ENCODE measurements at regions not wholly inside any gene's neighbourhood (a gene's known extent, or its start where the extent isn't known, plus 50 kb on each side); places are given as distances from the start of the nearest gene placed in this dataset.

DNA sequence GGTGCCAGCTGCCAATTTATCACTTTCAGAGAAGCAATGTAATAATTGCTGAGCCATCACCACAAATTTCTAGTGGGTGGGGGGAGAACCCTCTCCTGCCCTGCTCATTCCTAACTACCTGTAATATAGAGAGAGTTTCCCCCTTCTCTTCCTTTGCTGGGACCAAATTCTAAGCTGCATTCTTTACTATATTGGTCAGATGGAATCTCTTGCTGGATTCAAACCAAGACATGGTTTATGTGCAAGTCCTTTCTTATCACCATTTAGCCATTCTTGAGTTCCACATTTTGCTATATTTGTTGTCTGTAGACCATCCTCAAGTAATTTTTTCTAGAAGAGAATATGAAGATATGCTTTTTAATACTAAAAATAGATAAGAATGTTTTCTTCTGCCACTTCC lies 452.1 kb downstream of the MN1 start:
- Histone ChIP-seq H3K4me3 (no peak overlapping the region), H3K27me3 (no peaks in the 10 kb centered on the region), H3K27ac (no peak overlapping the region), H3K4me1 (no peaks in the 10 kb centered on the region), H3K9me3 (no peaks in the 10 kb centered on the region), H3K36me3 (no peaks in the 10 kb centered on the region)
- intact Hi-C loops (cut with DNase I): no loop called here
- DNase-seq (ENCODE audit: low spot score in 2 of 2): no peak
- no peak for TF ChIP-seq CTCF (IDR thresholded peaks at IDR 0.05)

DNA sequence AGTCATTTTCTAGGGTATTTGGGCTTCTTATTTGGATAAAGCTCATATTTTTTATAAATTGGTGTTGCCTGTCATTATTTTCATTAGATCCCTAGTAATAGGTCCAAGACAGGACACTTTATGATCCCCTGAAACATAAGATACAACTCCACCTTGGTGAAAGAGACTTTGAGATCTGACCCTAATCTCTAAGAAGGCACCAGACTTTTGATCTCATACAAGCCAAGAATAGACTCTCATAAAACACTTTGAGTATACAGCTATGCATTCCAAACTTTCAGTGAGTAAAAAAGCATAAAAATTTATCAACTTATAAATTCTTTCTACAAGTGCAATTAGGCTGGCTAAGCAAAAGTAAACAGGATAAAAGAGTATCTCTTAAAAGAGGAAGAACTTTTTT lies 451.2 kb downstream of the MN1 start:
- intact Hi-C loops (cut with DNase I): no loop called here
- no peak for TF ChIP-seq CTCF (IDR thresholded peaks at IDR 0.05)

DNA sequence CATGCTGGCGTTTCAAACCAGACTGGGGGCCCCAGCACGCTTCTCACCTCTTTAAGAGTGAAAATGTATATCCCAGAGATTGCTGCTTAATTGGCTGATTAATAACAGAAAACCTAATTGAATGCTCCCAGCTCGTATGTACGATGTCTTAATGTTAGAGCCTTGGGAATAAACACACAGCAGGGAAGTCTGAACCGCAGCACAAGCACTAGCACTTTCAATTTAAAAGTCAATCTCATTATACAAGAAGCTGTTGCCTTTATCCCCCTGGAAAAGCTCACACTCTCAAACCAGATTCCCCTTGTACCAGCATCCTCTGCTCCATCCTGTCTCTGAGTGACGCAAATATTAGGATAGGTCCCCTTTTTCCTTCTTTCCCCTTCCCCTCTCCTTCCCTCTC lies 449.1 kb downstream of the MN1 start:
- Histone ChIP-seq H3K27me3 (no peaks in the 10 kb centered on the region), H3K4me1 (no peaks in the 10 kb centered on the region), H3K27ac (no peak overlapping the region), H3K36me3 (no peaks in the 10 kb centered on the region), H3K9me3 (peaks cover 0 to 12% of the 10 kb centered on the region in 2 donors), H3K4me3 (no peak overlapping the region)
- intact Hi-C loops (cut with DNase I): no loop called here
- TF ChIP-seq CTCF (IDR thresholded peaks at IDR 0.05): no peak
- no peak for DNase-seq (ENCODE audit: low spot score in 2 of 2)

More for the DNA sequence above, 451.2 kb downstream of the MN1 start:
- H3K4me1 ChIP-seq: no peaks in the 10 kb centered on the region
- H3K27ac ChIP-seq: no peak overlapping the region
- no peaks in the 10 kb centered on the region for H3K36me3 ChIP-seq
- no peaks in the 10 kb centered on the region for H3K9me3 ChIP-seq
- no peak overlapping the region for H3K4me3 ChIP-seq
- DNase-seq (ENCODE audit: low spot score in 2 of 2): no peak
- H3K27me3 ChIP-seq: no peaks in the 10 kb centered on the region

DNA sequence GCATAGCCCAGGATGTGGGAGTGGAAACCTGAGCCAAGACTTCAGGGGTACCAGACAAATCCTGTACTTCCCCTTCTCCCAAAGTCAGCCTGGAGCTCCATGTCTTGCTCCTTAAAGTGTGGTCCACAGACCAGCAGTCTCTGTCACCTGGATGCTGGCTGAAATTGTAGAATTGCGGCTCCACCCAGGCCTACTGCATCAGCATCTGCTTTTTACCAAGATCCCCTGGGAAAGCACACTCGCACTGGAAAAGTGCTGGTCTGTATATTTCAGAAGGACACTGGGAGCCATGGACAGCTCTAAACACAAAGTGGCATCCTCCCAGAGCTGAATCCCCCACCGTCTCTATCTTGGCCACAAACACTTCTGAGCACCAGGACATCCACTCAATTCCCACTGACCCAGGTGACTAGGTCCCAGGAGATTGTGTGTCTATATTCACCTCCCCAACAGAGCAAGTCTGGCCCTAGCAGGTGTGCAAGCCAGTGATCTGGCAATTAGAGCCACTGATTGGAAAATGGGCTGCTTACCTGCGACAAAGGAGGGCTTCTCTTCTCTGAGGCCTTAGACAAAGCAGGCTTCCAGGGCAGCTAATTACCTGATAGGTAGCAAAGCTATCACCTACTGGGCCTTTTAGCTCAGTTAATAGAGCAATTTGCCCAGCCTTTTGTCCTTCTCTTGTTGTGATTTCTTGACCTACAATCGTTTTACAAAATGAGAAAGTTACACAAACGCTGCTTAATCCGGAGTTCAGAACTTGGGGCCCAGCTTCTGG lies 443.3 kb downstream of the MN1 start:
- no peak for TF ChIP-seq CTCF (IDR thresholded peaks at IDR 0.05)
- intact Hi-C loops (cut with DNase I): no loop called here
- H3K4me3 ChIP-seq: no peak overlapping the region

GRCh38 chr22:27370269-27370668 lies 431.3 kb downstream of the MN1 start:
- intact Hi-C loops (cut with DNase I): no loop called here
- DNase-seq (ENCODE audit: low spot score in 2 of 2): no peak

More for the DNA sequence above, 443.3 kb downstream of the MN1 start:
- Histone ChIP-seq H3K27me3 (no peaks in the 10 kb centered on the region), H3K4me1 (no peaks in the 10 kb centered on the region), H3K36me3 (no peaks in the 10 kb centered on the region), H3K9me3 (peaks cover 0 to 12% of the 10 kb centered on the region in 2 donors), H3K27ac (no peak overlapping the region)
- DNase-seq (ENCODE audit: low spot score in 2 of 2): no peak

More at GRCh38 chr22:27370269-27370668, 431.3 kb downstream of the MN1 start:
- Histone ChIP-seq H3K36me3 (no peaks in the 10 kb centered on the region), H3K4me1 (no peaks in the 10 kb centered on the region), H3K4me3 (no peak overlapping the region), H3K9me3 (no peaks in the 10 kb centered on the region), H3K27ac (no peak overlapping the region), H3K27me3 (no peaks in the 10 kb centered on the region)
- no peak for TF ChIP-seq CTCF (IDR thresholded peaks at IDR 0.05)
